Smooth muscle cell (in vitro differentiated cells): ENCODE measurements at regions not wholly inside any gene's neighbourhood (a gene's known extent, or its start where the extent isn't known, plus 50 kb on each side); places are given as distances from the start of the nearest gene placed in this dataset.

Experiments used
- DNase-seq: peaks from one replicate; lab custom pipeline; 2025; ENCODE audit not compliant: unreplicated experiment; lab: John Stamatoyannopoulos, UW
- H2AFZ ChIP-seq: fragments of 200-600 bp; sonication (generic); 2 replicates; pipeline ENCODE4 v1.6.0; 2016; ENCODE audit warnings: antibody characterized with exemption, low read depth, mild to moderate bottlenecking
- H3F3A ChIP-seq: fragments of 200-600 bp; sonication (generic); 2 replicates; pipeline ENCODE4 v1.6.0; 2017; ENCODE audit warnings: antibody characterized with exemption, low read depth
- H3K27ac ChIP-seq: fragments of 200-600 bp; sonication (generic); 2 replicates; pipeline ENCODE4 v1.5.1; 2016; ENCODE audit warnings: low read depth, mild to moderate bottlenecking
- H3K27me3 ChIP-seq: fragments of 200-600 bp; sonication (generic); 2 replicates; pipeline ENCODE4 v1.6.1; 2016; ENCODE audit warnings: low read depth, mild to moderate bottlenecking
- H3K36me3 ChIP-seq: fragments of 200-600 bp; sonication (generic); 2 replicates; pipeline ENCODE4 v1.5.1; 2016; ENCODE audit warnings: low read depth
- H3K4me1 ChIP-seq: fragments of 200-600 bp; sonication (generic); 2 replicates; pipeline ENCODE4 v1.5.1; 2016; ENCODE audit warnings: low read depth
- H3K4me2 ChIP-seq: fragments of 200-600 bp; sonication (generic); 2 replicates; pipeline ENCODE4 v1.6.0; 2016; ENCODE audit warnings: mild to moderate bottlenecking
- H3K4me3 ChIP-seq: fragments of 200-600 bp; sonication (generic); 2 replicates; pipeline ENCODE4 v1.5.1; 2016; ENCODE audit warnings: mild to moderate bottlenecking
- H3K79me2 ChIP-seq: fragments of 200-600 bp; sonication (generic); 2 replicates; pipeline ENCODE4 v1.6.0; 2016; ENCODE audit warnings: low read depth, mild to moderate bottlenecking
- H3K9ac ChIP-seq: fragments of 200-600 bp; sonication (generic); 2 replicates; pipeline ENCODE4 v1.6.0; 2016; ENCODE audit warnings: low read depth
- H3K9me3 ChIP-seq: fragments of 200-600 bp; sonication (generic); replicated peaks from 2 replicates; pipeline ENCODE4 v1.5.1; 2016; ENCODE audit warnings: low read depth
- H4K20me1 ChIP-seq: fragments of 200-600 bp; sonication (generic); 2 replicates; pipeline ENCODE4 v1.6.0; 2016; ENCODE audit warnings: low read depth
- WGBS: methylation state at CpG from one replicate; pipeline ENCODE4 v1.1.7; 2016; ENCODE audit warnings: low lambda C conversion rate; 5-methylcytosine and 5-hydroxymethylcytosine counted together
- TF ChIP-seq, protein P1 (sequence below): fragments of 200-600 bp; sonication (generic); IDR thresholded peaks from 2 replicates; pipeline ENCODE4 v1.5.1; 2017; ENCODE audit warnings: borderline replicate concordance, mild to moderate bottlenecking, antibody characterized with exemption; ENCODE audit not compliant: insufficient read depth, poor library complexity, severe bottlenecking

DNA sequence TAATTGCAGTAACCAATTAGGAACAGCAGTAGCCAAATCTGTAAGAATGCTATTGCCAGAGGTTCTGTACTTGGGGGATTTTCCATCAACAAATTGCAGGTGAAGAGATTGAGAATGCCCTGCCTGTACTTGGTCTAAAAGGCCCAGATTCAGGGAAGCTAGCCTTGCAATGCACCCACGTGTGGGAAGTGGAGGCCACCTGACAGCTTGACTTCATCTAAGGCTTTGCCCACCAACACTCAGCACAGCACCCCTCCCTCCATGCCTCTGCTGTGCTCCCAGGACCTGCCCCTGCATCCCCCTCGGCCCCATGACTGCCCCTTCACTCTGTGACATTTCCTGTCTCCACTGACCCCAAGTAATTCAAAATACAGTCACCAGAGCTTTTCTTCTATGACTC lies 79.1 kb upstream of the CDH5 start:
- H3K9me3 ChIP-seq, result no peaks in the 10 kb centered on the region
- WGBS, result 73% methylated on average over 2 of the region's 2 CpGs
- TF ChIP-seq, protein P1, sequence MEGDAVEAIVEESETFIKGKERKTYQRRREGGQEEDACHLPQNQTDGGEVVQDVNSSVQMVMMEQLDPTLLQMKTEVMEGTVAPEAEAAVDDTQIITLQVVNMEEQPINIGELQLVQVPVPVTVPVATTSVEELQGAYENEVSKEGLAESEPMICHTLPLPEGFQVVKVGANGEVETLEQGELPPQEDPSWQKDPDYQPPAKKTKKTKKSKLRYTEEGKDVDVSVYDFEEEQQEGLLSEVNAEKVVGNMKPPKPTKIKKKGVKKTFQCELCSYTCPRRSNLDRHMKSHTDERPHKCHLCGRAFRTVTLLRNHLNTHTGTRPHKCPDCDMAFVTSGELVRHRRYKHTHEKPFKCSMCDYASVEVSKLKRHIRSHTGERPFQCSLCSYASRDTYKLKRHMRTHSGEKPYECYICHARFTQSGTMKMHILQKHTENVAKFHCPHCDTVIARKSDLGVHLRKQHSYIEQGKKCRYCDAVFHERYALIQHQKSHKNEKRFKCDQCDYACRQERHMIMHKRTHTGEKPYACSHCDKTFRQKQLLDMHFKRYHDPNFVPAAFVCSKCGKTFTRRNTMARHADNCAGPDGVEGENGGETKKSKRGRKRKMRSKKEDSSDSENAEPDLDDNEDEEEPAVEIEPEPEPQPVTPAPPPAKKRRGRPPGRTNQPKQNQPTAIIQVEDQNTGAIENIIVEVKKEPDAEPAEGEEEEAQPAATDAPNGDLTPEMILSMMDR, result no peak

DNA sequence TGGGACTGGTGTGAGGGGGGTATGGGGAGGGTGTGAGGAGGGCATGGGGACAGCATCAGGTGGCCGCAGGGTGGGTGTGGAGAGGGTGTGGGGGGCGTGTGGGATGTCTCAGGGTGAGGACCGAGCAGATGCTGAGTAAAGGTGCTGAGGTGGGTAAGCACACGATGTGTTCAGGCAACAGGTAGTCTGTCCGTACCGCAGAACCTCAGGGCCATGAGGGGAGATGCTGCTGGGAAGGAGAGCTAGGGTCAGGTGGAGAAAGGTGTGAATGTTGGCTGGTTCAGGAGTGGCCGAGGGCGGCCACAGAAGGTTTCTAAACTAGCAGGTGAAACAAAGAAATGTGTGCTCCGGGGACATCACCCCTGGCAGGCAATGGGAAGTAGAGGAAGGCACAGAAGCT lies 80.0 kb upstream of the CDH5 start:
- no peaks in the 10 kb centered on the region for H3K9me3 ChIP-seq
- H3K36me3 ChIP-seq, result no peaks in the 10 kb centered on the region
- no peak overlapping the region for H3K9ac ChIP-seq
- H3K27ac ChIP-seq, result no peak overlapping the region
- no peak for DNase-seq
- no peaks in the 10 kb centered on the region for H4K20me1 ChIP-seq
- no peak overlapping the region for H2AFZ ChIP-seq
- WGBS, result 93% methylated on average over 6 of the region's 9 CpGs
- no peaks in the 10 kb centered on the region for H3K4me1 ChIP-seq
- TF ChIP-seq, protein P1, result no peak
- no peaks in the 10 kb centered on the region for H3K27me3 ChIP-seq
- H3K4me2 ChIP-seq, result no peak overlapping the region
- no peak overlapping the region for H3K4me3 ChIP-seq
- H3K79me2 ChIP-seq, result no peaks in the 10 kb centered on the region
- H3F3A ChIP-seq, result no peaks in the 10 kb centered on the region

More for the DNA sequence above, 79.1 kb upstream of the CDH5 start:
- H3K4me3 ChIP-seq, result no peak overlapping the region
- H3K4me2 ChIP-seq, result no peak overlapping the region
- H3K79me2 ChIP-seq, result no peaks in the 10 kb centered on the region
- H3F3A ChIP-seq, result no peaks in the 10 kb centered on the region
- no peaks in the 10 kb centered on the region for H3K4me1 ChIP-seq
- DNase-seq, result no peak
- no peaks in the 10 kb centered on the region for H3K27me3 ChIP-seq
- no peaks in the 10 kb centered on the region for H4K20me1 ChIP-seq
- no peak overlapping the region for H3K9ac ChIP-seq
- H2AFZ ChIP-seq, result no peak overlapping the region
- no peaks in the 10 kb centered on the region for H3K36me3 ChIP-seq
- no peak overlapping the region for H3K27ac ChIP-seq

DNA sequence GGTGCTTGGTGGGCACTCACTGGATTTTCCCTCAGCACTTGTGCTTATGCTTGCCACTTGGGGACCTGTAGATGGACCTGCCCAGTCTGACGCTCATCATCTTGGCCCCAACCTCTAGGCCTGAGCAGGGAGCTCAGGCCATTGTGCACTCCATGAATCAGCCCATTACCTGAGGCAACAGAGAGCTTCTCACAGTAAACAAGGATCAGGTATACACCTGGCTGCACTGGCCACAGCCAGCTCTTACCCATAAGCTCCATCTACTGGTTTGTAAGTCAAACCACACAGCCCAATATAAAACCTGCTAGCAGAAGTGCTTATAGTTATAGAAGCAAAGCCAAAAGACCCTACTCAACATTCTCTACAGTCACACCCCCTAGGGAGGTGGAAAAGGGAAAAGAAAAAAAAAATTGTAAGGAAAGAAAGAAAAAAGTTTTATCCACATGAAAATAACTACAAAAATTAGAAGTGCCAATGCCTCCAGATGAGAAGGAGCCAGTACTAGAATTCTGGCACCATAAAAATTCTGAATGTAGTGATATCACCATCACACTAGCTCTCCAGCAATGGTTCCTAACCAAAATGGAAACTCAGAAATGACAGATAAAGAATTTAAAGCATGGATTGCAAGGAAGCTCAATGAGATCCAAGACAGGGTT lies 87.8 kb upstream of the CDH5 start:
- Histone ChIP-seq H3K4me3 (no peak overlapping the region), H3K9ac (no peak overlapping the region), H2AFZ (no peak overlapping the region), H3F3A (no peaks in the 10 kb centered on the region), H4K20me1 (no peaks in the 10 kb centered on the region), H3K4me2 (no peak overlapping the region), H3K9me3 (no peaks in the 10 kb centered on the region), H3K79me2 (no peaks in the 10 kb centered on the region), H3K4me1 (no peaks in the 10 kb centered on the region), H3K27me3 (no peaks in the 10 kb centered on the region), H3K27ac (no peak overlapping the region), H3K36me3 (no peaks in the 10 kb centered on the region)
- TF ChIP-seq, protein P1, result no peak
- no peak for DNase-seq
- WGBS, result 80% methylated on average over 1 of the region's 1 CpG

DNA sequence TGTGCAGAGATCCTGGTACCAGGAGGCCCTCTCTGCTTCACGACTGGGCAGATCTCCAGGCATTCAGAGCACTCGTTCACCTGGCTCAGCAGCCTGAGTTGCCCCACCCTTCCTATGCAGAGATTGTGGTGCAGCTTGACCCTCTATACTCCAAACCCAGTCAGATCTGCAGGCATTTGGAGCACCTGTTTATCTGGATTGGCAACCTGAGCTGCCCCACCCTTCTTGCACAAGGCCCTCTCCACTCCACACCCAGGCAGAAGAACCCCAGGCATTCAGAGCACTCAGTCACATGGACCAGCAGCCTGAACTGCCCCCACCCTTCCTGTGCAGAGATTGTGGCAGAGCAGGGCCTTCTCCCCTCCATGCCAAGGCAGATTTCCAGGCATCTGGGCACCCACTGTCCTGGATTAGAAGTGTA lies 88.4 kb upstream of the CDH5 start:
- WGBS, result 73% methylated on average over 2 of the region's 2 CpGs
- H3K79me2 ChIP-seq, result no peaks in the 10 kb centered on the region
- no peaks in the 10 kb centered on the region for H3F3A ChIP-seq
- H3K36me3 ChIP-seq, result no peaks in the 10 kb centered on the region
- no peak overlapping the region for H3K4me3 ChIP-seq
- H3K27me3 ChIP-seq, result no peaks in the 10 kb centered on the region
- no peak overlapping the region for H3K9ac ChIP-seq
- no peak overlapping the region for H3K27ac ChIP-seq
- no peak overlapping the region for H3K4me2 ChIP-seq
- no peak for DNase-seq
- H3K9me3 ChIP-seq, result no peaks in the 10 kb centered on the region
- H2AFZ ChIP-seq, result no peak overlapping the region
- H3K4me1 ChIP-seq, result no peaks in the 10 kb centered on the region
- TF ChIP-seq, protein P1, result no peak
- no peaks in the 10 kb centered on the region for H4K20me1 ChIP-seq
